ENCODE measurements at regions not wholly inside any gene's neighbourhood (a gene's known extent, or its start where the extent isn't known, plus 50 kb on each side); places are given as distances from the start of the nearest gene placed in this dataset.

DNA sequence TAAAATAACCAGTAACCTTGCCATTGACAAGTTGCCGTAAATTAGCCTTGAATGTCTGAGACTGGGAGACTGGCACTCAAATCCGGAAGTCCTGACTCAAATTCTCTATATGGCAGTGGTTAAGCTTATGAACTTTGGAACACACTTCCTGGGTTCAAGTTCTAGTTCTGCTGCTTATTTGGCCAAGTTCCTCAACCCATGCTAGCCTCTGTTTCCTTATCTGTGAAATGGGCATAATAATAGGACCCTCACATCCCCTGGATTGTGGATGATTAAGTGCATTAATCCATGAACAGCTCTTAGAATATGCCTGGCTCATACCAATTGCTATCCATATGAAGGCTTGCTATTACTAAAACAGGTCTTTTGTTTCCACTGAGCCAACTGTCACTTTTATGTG, 311.5 kb downstream of the EDEM1 start:
- Histone ChIP-seq H3K27me3 (no peaks in the 10 kb centered on the region), H3K36me3 (ENCODE audit: low read depth, missing control alignments) (no peaks in the 10 kb centered on the region), H3K9me3 (no peaks in the 10 kb centered on the region), H3K4me1 (no peaks in the 10 kb centered on the region), H3K4me3 (no peak overlapping the region), H3K27ac (no peak overlapping the region)
- intact Hi-C loops (cut with DNase I; ENCODE audit: low total_unique reads): no loop called here
- 94 to 98% methylated on average over 2 of the region's 2 CpGs for WGBS, 2 donors
- DNase-seq: no peak
- no peak for TF ChIP-seq POLR2A (IDR thresholded peaks at IDR 0.05)
- TF ChIP-seq, protein P1, sequence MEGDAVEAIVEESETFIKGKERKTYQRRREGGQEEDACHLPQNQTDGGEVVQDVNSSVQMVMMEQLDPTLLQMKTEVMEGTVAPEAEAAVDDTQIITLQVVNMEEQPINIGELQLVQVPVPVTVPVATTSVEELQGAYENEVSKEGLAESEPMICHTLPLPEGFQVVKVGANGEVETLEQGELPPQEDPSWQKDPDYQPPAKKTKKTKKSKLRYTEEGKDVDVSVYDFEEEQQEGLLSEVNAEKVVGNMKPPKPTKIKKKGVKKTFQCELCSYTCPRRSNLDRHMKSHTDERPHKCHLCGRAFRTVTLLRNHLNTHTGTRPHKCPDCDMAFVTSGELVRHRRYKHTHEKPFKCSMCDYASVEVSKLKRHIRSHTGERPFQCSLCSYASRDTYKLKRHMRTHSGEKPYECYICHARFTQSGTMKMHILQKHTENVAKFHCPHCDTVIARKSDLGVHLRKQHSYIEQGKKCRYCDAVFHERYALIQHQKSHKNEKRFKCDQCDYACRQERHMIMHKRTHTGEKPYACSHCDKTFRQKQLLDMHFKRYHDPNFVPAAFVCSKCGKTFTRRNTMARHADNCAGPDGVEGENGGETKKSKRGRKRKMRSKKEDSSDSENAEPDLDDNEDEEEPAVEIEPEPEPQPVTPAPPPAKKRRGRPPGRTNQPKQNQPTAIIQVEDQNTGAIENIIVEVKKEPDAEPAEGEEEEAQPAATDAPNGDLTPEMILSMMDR (IDR thresholded peaks at IDR 0.05): no peak

DNA sequence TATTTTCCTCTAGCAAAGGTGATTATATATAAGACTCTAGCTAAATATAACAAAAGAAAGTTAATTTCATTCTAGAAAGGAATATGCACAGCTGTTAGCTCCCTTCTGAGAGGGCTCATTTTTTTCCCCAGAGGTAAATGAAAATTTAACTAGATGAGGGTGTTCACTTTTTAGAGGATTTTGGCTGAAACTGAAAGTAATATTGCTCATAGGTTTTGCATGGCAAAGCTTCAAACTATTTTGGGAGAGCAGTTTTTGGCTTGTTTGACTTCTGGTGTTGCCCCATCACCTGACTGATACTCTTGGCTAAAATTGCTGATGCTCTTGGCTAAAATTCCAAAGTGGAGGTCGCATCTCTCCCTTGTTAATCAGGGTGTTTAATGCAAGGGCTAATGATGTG, 311.9 kb downstream of the EDEM1 start:
- 50 to 57% methylated on average over 1 of the region's 1 CpG for WGBS, 2 donors
- Histone ChIP-seq H3K4me1 (no peaks in the 10 kb centered on the region), H3K27me3 (no peaks in the 10 kb centered on the region), H3K36me3 (ENCODE audit: low read depth, missing control alignments) (no peaks in the 10 kb centered on the region), H3K9me3 (no peaks in the 10 kb centered on the region), H3K4me3 (no peak overlapping the region), H3K27ac (no peak overlapping the region)
- intact Hi-C loops (cut with DNase I; ENCODE audit: low total_unique reads): no loop called here
- DNase-seq: no peak
- no peak for TF ChIP-seq POLR2A (IDR thresholded peaks at IDR 0.05)
- TF ChIP-seq, protein P1 (IDR thresholded peaks at IDR 0.05): no peak

DNA sequence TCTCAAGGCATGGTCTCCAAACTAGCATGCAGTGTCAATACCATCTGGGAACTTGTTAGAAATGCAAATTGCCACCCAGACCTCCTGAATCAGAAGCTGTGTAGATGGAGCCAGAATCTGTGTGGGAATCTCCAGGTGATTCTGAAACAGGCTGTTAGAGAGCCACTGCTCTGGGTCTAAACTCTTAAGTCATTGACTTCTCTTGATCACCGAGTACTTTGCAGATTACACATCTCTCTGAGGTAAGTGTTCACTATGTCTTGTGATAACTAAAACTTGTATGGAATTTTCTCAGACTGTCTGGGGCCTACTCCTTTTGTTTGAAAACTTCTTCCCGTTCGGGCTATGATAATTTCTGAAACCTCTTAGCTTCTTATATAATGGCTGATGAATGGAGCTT, 315.6 kb downstream of the EDEM1 start:
- no peaks in the 10 kb centered on the region for H3K36me3 ChIP-seq (ENCODE audit: low read depth, missing control alignments)
- no peaks in the 10 kb centered on the region for H3K9me3 ChIP-seq
- TF ChIP-seq, protein P1 (IDR thresholded peaks at IDR 0.05): no peak
- no peak for TF ChIP-seq POLR2A (IDR thresholded peaks at IDR 0.05)
- intact Hi-C loops (cut with DNase I; ENCODE audit: low total_unique reads): no loop called here
- no peak for DNase-seq
- H3K27me3 ChIP-seq: no peaks in the 10 kb centered on the region
- no peak overlapping the region for H3K4me3 ChIP-seq
- H3K4me1 ChIP-seq: no peaks in the 10 kb centered on the region
- H3K27ac ChIP-seq: no peak overlapping the region
- 86 to 96% methylated on average over 3 of the region's 3 CpGs for WGBS, 2 donors

DNA sequence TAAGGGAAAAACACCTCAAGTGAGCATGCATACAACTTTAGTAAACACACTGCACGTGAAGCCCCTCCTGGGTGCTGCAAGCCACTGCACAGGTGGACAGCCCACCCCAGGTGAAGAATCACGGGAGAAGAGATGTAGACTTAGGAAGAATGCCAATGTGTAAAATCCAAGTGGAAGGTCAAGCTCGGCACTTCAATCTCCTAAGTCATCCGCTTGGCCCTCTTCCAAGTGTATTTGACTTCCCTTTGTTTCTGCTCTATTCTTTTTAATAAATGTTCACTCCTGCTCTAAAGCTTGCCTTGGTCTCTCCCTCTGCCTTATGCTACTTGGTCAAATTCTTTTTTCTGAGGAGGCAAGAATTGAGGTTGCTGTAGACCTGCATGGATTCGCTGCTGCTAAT, 316.6 kb downstream of the EDEM1 start:
- H3K27ac ChIP-seq: no peak overlapping the region
- DNase-seq: no peak
- intact Hi-C loops (cut with DNase I; ENCODE audit: low total_unique reads): no loop called here
- TF ChIP-seq, protein P1 (IDR thresholded peaks at IDR 0.05): no peak
- TF ChIP-seq POLR2A (IDR thresholded peaks at IDR 0.05): no peak
- no peaks in the 10 kb centered on the region for H3K27me3 ChIP-seq
- no peak overlapping the region for H3K4me3 ChIP-seq
- 78 to 80% methylated on average over 5 of the region's 5 CpGs for WGBS, 2 donors
- H3K4me1 ChIP-seq: no peaks in the 10 kb centered on the region
- no peaks in the 10 kb centered on the region for H3K36me3 ChIP-seq (ENCODE audit: low read depth, missing control alignments)
- no peaks in the 10 kb centered on the region for H3K9me3 ChIP-seq

DNA sequence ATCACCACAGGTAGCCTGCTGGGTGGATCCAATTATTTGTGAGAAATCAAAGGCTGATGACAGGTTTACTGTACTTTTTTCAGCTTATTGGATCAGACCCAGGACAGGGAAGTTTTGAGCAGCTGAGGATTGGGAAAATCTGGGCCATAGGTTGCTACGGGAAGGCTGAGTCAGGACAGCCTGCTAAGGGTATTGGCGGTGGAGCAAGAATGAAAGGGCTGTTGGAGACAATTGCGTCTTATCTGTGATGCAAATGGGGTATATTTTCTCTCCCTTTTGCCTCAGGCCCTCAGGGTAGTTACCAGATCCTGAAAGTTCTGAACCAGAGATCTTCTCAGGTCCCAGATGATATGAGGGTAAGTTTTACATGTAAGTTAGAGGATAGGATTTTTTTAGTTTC, 317.7 kb downstream of the EDEM1 start:
- intact Hi-C loops (cut with DNase I; ENCODE audit: low total_unique reads): no loop called here
- Histone ChIP-seq H3K27me3 (no peaks in the 10 kb centered on the region), H3K9me3 (no peaks in the 10 kb centered on the region), H3K36me3 (ENCODE audit: low read depth, missing control alignments) (no peaks in the 10 kb centered on the region), H3K27ac (no peak overlapping the region), H3K4me3 (no peak overlapping the region), H3K4me1 (no peaks in the 10 kb centered on the region)
- no peak for DNase-seq
- TF ChIP-seq POLR2A (IDR thresholded peaks at IDR 0.05): no peak
- TF ChIP-seq, protein P1 (IDR thresholded peaks at IDR 0.05): no peak
- 92 to 93% methylated on average over 3 of the region's 3 CpGs for WGBS, 2 donors

All from testis (tissue), 2 donors.